ENCODE measurements at regions not wholly inside any gene's neighbourhood (a gene's known extent, or its start where the extent isn't known, plus 50 kb on each side); places are given as distances from the start of the nearest gene placed in this dataset.

GRCh38 chr3:177359593-177360357 is 162.5 kb upstream of the TBL1XR1 start (continued):
- TF ChIP-seq, protein P1, sequence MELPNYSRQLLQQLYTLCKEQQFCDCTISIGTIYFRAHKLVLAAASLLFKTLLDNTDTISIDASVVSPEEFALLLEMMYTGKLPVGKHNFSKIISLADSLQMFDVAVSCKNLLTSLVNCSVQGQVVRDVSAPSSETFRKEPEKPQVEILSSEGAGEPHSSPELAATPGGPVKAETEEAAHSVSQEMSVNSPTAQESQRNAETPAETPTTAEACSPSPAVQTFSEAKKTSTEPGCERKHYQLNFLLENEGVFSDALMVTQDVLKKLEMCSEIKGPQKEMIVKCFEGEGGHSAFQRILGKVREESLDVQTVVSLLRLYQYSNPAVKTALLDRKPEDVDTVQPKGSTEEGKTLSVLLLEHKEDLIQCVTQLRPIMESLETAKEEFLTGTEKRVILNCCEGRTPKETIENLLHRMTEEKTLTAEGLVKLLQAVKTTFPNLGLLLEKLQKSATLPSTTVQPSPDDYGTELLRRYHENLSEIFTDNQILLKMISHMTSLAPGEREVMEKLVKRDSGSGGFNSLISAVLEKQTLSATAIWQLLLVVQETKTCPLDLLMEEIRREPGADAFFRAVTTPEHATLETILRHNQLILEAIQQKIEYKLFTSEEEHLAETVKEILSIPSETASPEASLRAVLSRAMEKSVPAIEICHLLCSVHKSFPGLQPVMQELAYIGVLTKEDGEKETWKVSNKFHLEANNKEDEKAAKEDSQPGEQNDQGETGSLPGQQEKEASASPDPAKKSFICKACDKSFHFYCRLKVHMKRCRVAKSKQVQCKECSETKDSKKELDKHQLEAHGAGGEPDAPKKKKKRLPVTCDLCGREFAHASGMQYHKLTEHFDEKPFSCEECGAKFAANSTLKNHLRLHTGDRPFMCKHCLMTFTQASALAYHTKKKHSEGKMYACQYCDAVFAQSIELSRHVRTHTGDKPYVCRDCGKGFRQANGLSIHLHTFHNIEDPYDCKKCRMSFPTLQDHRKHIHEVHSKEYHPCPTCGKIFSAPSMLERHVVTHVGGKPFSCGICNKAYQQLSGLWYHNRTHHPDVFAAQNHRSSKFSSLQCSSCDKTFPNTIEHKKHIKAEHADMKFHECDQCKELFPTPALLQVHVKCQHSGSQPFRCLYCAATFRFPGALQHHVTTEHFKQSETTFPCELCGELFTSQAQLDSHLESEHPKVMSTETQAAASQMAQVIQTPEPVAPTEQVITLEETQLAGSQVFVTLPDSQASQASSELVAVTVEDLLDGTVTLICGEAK (IDR thresholded peaks at IDR 0.05), result no peak
- TF ChIP-seq, protein P1 (CRISPR knock-in tag; IDR thresholded peaks at IDR 0.05), result peak; percentile 85; the same call in 1 of the 2 replicates
- TF ChIP-seq, protein P2, sequence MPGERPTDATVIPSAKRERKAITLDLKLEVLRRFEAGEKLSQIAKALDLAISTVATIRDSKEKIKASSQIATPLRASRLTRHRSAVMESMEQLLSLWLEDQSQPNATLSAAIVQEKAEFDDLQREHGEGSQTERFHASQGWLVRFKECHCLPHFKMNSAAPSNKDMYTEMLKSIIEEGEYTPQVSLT (CRISPR knock-in tag; IDR thresholded peaks at IDR 0.05; ENCODE audit: borderline replicate concordance, low read depth), result 0 out of 2 replicates have a peak, but pooled peaks have one; percentile 73
- TF ChIP-seq KLF12 (CRISPR knock-in tag; IDR thresholded peaks at IDR 0.05; ENCODE audit: borderline replicate concordance) (no peak; the same call in 1 of the 2 replicates), ATF6 (CRISPR knock-in tag; conservative IDR thresholded peaks at IDR 0.05) (no peak), ZNF746 (CRISPR knock-in tag; IDR thresholded peaks at IDR 0.05) (peak; percentile 98), PHF21A (CRISPR knock-in tag; IDR thresholded peaks at IDR 0.05) (peak; percentile 95), ETV5 (CRISPR knock-in tag; IDR thresholded peaks at IDR 0.05; ENCODE audit: borderline replicate concordance) (peak; percentile 95), ZNF720 (CRISPR knock-in tag; IDR thresholded peaks at IDR 0.05) (no peak), RARA (CRISPR knock-in tag; IDR thresholded peaks at IDR 0.05) (peak; percentile 92), ZNF577 (CRISPR knock-in tag; IDR thresholded peaks at IDR 0.05; ENCODE audit: borderline replicate concordance, low read depth) (no peak), ZBTB39 (CRISPR knock-in tag; IDR thresholded peaks at IDR 0.05) (peak; percentile 97), SIN3A (IDR thresholded peaks at IDR 0.05; ENCODE audit: borderline replicate concordance, low read depth, low read length) (0 out of 2 replicates have a peak, but pooled peaks have one; percentile 54)
- TF ChIP-seq, protein P3, sequence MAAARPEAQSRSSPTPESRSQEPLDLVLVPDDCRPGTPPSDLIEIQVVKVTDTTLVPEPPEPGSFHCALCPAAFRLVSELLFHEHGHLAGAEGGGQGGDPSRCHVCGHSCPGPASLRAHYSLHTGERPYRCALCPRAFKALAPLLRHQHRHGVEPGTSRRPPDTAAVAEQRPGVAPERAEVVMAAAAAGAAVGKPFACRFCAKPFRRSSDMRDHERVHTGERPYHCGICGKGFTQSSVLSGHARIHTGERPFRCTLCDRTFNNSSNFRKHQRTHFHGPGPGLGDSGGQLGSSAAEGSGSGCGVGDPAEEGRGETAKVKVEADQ (CRISPR knock-in tag; IDR thresholded peaks at IDR 0.05; ENCODE audit: borderline replicate concordance), result peak; percentile 13; the same call in 1 of the 2 replicates
